ENCODE measurements at regions not wholly inside any gene's neighbourhood (a gene's known extent, or its start where the extent isn't known, plus 50 kb on each side); places are given as distances from the start of the nearest gene placed in this dataset.

DNA sequence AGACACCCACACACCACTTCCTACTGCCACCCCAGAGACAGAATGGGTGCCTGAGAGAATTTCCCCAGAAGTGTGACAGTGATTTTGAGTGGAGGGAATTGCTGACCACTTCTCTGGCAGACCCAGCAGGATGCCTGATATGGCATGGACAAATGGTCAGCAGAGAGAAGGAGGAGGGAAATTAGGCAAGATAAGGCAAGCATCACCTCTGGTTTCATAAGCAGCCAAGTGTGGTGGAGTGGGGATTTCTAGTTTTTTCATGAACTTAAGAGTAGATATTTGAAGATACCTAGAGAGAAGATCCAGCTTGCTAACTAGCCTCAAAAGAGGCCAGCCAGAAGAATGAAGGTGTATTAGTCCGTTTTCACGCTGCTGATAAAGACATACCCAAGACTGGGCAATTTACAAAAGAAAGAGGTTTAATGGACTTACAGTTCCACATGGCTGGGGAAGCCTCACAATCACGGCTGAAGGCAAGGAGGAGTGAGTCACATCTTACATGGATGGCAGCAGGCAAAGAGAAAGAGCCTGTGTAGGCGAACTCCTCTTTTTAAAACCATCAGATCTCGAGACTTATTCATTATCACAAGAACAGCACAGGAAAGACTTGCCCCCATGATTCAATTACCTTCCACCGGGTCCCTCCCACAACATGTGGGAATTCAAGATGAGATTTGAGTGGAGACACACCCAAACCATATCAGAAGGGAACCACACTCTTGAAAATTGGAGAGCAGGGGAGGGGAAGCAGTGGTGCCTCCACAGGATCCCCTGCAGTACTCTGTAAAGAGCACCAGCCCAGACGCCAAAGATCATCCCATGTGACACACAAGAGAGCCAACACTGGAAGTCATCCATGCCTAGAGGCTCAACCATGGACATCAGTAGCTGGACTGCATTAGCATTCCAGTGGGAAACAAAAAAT is 64.2 kb downstream of the RBM43 start:
- Histone ChIP-seq H3K4me2 (no peak overlapping the region), H3K79me2 (replicated peaks; ENCODE audit: insufficient read depth) (no peaks in the 10 kb centered on the region), H3F3A (replicated peaks; ENCODE audit: low read depth) (no peaks in the 10 kb centered on the region), H3K27me3 (ENCODE audit: insufficient read depth) (no peaks in the 10 kb centered on the region), H3K27ac (ENCODE audit: low read depth) (no peak overlapping the region), H4K20me1 (replicated peaks; ENCODE audit: insufficient read depth) (no peaks in the 10 kb centered on the region), H3K4me3 (no peak overlapping the region), H3K4me1 (ENCODE audit: insufficient read depth) (no peaks in the 10 kb centered on the region), H2AFZ (no peak overlapping the region), H3K36me3 (ENCODE audit: insufficient read depth) (no peaks in the 10 kb centered on the region), H3K9me2 (ENCODE audit: insufficient read depth) (no peaks in the 10 kb centered on the region)
- TF ChIP-seq NANOG (IDR thresholded peaks at IDR 0.05; ENCODE audit: borderline replicate concordance) (no peak), CREB1 (CRISPR knock-in tag; IDR thresholded peaks at IDR 0.05; ENCODE audit: low read depth) (no peak), STAT1 (IDR thresholded peaks at IDR 0.05; ENCODE audit: unreplicated experiment) (no peak), EZH2phosphoT487 (IDR thresholded peaks at IDR 0.05; ENCODE audit: unreplicated experiment) (no peak), ZNF114 (CRISPR knock-in tag; IDR thresholded peaks at IDR 0.05) (no peak), POLR2AphosphoS5 (IDR thresholded peaks at IDR 0.05; ENCODE audit: low read depth) (no peak), ETS1 (IDR thresholded peaks at IDR 0.05) (no peak), ZNF331 (CRISPR knock-in tag; IDR thresholded peaks at IDR 0.05; ENCODE audit: low read depth) (no peak), JUNB (IDR thresholded peaks at IDR 0.05; ENCODE audit: unreplicated experiment) (no peak)
- TF ChIP-seq, protein P1, sequence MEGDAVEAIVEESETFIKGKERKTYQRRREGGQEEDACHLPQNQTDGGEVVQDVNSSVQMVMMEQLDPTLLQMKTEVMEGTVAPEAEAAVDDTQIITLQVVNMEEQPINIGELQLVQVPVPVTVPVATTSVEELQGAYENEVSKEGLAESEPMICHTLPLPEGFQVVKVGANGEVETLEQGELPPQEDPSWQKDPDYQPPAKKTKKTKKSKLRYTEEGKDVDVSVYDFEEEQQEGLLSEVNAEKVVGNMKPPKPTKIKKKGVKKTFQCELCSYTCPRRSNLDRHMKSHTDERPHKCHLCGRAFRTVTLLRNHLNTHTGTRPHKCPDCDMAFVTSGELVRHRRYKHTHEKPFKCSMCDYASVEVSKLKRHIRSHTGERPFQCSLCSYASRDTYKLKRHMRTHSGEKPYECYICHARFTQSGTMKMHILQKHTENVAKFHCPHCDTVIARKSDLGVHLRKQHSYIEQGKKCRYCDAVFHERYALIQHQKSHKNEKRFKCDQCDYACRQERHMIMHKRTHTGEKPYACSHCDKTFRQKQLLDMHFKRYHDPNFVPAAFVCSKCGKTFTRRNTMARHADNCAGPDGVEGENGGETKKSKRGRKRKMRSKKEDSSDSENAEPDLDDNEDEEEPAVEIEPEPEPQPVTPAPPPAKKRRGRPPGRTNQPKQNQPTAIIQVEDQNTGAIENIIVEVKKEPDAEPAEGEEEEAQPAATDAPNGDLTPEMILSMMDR (conservative IDR thresholded peaks at IDR 0.05; ENCODE audit: low read depth in 2 of 2): no peak
- TF ChIP-seq, protein P2, sequence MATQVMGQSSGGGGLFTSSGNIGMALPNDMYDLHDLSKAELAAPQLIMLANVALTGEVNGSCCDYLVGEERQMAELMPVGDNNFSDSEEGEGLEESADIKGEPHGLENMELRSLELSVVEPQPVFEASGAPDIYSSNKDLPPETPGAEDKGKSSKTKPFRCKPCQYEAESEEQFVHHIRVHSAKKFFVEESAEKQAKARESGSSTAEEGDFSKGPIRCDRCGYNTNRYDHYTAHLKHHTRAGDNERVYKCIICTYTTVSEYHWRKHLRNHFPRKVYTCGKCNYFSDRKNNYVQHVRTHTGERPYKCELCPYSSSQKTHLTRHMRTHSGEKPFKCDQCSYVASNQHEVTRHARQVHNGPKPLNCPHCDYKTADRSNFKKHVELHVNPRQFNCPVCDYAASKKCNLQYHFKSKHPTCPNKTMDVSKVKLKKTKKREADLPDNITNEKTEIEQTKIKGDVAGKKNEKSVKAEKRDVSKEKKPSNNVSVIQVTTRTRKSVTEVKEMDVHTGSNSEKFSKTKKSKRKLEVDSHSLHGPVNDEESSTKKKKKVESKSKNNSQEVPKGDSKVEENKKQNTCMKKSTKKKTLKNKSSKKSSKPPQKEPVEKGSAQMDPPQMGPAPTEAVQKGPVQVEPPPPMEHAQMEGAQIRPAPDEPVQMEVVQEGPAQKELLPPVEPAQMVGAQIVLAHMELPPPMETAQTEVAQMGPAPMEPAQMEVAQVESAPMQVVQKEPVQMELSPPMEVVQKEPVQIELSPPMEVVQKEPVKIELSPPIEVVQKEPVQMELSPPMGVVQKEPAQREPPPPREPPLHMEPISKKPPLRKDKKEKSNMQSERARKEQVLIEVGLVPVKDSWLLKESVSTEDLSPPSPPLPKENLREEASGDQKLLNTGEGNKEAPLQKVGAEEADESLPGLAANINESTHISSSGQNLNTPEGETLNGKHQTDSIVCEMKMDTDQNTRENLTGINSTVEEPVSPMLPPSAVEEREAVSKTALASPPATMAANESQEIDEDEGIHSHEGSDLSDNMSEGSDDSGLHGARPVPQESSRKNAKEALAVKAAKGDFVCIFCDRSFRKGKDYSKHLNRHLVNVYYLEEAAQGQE (IDR thresholded peaks at IDR 0.05; ENCODE audit: unreplicated experiment): no peak
- TF ChIP-seq, protein P3, sequence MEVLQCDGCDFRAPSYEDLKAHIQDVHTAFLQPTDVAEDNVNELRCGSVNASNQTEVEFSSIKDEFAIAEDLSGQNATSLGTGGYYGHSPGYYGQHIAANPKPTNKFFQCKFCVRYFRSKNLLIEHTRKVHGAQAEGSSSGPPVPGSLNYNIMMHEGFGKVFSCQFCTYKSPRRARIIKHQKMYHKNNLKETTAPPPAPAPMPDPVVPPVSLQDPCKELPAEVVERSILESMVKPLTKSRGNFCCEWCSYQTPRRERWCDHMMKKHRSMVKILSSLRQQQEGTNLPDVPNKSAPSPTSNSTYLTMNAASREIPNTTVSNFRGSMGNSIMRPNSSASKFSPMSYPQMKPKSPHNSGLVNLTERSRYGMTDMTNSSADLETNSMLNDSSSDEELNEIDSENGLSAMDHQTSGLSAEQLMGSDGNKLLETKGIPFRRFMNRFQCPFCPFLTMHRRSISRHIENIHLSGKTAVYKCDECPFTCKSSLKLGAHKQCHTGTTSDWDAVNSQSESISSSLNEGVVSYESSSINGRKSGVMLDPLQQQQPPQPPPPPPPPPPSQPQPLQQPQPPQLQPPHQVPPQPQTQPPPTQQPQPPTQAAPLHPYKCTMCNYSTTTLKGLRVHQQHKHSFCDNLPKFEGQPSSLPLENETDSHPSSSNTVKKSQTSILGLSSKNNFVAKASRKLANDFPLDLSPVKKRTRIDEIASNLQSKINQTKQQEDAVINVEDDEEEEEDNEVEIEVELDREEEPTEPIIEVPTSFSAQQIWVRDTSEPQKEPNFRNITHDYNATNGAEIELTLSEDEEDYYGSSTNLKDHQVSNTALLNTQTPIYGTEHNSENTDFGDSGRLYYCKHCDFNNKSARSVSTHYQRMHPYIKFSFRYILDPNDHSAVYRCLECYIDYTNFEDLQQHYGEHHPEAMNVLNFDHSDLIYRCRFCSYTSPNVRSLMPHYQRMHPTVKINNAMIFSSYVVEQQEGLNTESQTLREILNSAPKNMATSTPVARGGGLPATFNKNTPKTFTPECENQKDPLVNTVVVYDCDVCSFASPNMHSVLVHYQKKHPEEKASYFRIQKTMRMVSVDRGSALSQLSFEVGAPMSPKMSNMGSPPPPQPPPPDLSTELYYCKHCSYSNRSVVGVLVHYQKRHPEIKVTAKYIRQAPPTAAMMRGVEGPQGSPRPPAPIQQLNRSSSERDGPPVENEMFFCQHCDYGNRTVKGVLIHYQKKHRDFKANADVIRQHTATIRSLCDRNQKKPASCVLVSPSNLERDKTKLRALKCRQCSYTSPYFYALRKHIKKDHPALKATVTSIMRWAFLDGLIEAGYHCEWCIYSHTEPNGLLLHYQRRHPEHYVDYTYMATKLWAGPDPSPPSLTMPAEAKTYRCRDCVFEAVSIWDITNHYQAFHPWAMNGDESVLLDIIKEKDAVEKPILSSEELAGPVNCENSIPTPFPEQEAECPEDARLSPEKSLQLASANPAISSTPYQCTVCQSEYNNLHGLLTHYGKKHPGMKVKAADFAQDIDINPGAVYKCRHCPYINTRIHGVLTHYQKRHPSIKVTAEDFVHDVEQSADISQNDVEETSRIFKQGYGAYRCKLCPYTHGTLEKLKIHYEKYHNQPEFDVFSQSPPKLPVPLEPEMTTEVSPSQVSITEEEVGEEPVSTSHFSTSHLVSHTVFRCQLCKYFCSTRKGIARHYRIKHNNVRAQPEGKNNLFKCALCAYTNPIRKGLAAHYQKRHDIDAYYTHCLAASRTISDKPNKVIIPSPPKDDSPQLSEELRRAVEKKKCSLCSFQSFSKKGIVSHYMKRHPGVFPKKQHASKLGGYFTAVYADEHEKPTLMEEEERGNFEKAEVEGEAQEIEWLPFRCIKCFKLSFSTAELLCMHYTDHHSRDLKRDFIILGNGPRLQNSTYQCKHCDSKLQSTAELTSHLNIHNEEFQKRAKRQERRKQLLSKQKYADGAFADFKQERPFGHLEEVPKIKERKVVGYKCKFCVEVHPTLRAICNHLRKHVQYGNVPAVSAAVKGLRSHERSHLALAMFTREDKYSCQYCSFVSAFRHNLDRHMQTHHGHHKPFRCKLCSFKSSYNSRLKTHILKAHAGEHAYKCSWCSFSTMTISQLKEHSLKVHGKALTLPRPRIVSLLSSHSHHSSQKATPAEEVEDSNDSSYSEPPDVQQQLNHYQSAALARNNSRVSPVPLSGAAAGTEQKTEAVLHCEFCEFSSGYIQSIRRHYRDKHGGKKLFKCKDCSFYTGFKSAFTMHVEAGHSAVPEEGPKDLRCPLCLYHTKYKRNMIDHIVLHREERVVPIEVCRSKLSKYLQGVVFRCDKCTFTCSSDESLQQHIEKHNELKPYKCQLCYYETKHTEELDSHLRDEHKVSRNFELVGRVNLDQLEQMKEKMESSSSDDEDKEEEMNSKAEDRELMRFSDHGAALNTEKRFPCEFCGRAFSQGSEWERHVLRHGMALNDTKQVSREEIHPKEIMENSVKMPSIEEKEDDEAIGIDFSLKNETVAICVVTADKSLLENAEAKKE (CRISPR knock-in tag; IDR thresholded peaks at IDR 0.05): no peak
- Mint-ChIP-seq H3K9me3 (no peaks in the 10 kb centered on the region), H3K4me3 (no peak overlapping the region), H3K27me3 (ENCODE audit: insufficient read depth, low read depth, poor library complexity) (no peaks in the 10 kb centered on the region), H3K36me3 (ENCODE audit: low read depth) (no peaks in the 10 kb centered on the region), H3K27ac (no peak overlapping the region), H3K4me1 (no peaks in the 10 kb centered on the region)
- no peak for ATAC-seq
- DNase-seq (ENCODE audit: low spot score): no peak

Data from GM23338 (cell line).